DLD1 (cell line): ENCODE measurements at regions not wholly inside any gene's neighbourhood (a gene's known extent, or its start where the extent isn't known, plus 50 kb on each side); places are given as distances from the start of the nearest gene placed in this dataset.
"Not testable (repeated sequence)": the region's sequence is repeated elsewhere in the genome, so short reads cannot be mapped to it uniquely, and the experiment has no call there.

Source experiments
- in situ Hi-C: cut with HindIII; loops from 2 replicates; pipeline ENCODE4 v1.10.0; 2017; ENCODE audit warnings: low sequenced_read_pairs

DNA sequence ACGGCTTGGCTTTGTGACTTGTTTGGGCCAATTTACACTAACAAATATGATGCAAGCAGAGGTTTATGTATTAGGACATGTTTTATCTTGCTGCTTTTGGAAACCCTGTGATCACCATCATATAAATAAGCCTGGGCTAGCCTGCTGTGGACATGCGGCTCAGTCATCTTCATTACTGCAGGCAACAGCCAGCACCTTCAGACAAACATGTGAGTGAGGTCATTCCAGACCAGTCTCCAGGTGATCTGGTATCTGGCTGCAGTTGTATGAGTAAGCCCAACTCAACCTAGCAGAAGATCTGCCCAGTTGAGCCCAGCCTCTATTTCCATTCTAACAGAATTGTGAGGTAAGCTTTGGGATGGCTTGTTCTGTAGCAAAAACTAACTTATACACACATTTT lies 254.6 kb upstream of the ATP5MC3 start:
- in situ Hi-C loops: no loop called here

DNA sequence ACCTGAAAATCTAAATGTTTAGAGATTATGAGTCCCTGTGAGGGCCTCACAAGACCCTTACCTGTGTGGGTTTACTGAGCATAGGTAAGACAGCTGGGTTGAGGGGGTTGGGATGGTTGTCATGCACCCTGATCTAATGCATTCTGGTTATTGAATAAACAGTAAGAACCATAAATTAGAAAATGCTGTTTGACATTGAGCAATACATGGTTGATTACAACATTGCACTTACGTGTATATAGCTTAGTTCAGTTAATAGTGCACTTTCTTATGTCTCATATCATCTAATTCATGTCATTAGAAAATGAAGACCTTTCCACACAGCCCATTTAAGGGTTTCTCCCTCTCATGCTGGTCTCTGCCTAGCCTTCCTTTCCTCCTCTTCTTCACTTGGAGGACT lies 253.5 kb upstream of the ATP5MC3 start:
- in situ Hi-C loops: no loop called here

DNA sequence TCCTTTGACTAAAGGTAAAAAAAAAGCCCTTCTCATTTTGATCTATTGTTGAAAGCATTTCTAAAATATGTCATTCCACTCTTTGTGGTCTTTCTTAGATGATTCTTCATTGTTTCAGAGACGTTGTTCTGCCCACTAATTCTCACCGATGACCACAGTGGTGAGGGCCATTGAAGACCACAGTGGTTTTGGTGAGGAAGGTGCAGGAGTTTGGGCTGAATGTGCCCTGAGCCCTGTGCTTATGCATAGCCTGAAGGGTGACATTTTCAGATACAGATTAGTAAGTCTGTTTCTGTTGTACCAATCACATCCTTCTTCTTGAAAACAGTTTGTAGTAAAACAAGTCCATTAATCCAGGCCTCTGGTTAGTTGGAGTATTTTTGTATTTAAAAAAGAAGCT lies 251.3 kb upstream of the ATP5MC3 start:
- in situ Hi-C loops: no loop called here

DNA sequence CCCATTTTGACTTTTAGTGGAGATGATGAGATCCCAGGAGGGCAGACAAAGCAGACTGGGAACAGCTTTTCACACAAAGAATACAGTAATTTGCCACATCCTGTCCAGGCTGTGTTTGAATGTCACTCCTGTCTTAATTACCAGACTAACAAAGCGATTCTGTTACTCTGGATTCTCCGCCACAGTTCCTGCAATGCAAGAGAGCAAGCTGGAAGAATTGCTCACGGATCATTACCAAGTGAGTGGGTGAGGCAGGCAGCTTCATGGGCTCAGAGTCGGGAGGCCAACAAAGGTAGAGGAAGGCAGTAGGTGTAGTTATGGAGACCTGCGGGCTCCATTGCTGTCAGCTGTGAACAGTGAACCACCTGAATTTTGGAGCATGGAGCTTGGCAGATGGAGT lies 250.5 kb upstream of the ATP5MC3 start:
- in situ Hi-C loops: no loop called here

DNA sequence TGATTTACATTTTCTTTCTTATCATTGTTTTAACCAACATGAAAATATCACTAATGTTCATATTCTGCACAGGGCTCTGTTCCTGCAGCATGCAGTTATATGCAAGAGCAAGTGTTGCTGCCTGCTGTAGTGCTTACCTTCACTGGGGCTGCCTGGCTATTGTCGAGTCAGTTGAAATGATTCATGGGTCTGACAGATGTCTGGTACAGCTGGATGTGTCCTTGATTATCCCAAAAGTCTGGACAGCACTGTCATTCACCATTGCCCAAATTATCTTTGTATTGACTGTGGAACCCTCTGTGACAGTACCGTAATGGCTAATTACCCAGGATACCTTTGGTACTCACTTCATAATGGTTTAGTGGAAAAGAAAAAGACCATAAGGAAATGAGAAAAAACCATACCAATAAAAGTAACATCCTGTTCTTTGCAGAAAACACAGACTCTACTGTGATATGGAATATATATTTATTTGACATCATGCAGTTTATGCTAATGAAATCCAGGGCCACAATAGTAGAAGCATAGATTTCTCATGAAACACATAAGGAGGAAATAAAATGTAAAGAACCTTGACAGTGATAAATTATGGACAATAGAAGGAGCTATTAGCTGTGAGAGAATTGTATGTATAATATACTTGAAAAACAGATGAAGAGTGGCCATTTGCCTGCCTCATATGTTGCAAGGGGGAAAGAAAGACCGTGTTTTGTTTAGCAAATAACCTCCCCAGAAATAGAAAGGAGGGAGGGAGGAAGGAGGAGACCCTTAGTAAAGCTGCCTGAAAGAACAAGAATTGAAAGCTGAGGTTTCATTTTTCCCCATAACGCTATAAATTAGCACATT lies 249.8 kb upstream of the ATP5MC3 start:
- in situ Hi-C loops: no loop called here

DNA sequence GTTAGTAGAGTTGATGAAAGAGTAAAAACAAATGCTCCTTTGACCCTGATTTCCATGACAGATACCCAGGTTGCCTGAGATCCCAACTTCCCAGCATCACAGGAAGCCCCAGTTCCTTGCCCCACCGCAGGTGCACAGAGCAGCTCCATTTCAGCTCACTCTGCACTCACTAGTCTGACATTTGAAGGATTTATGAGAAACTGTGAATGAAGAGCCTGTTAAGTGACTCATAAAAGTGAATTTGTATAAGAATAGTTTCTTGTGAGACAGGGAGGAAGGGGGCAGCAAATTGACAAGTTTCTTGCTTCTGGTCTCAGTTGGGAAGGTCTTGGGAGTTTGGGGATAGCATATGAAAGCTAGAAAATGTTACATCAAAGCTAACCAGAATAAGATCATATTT lies 248.7 kb upstream of the ATP5MC3 start:
- in situ Hi-C loops: no loop called here

DNA sequence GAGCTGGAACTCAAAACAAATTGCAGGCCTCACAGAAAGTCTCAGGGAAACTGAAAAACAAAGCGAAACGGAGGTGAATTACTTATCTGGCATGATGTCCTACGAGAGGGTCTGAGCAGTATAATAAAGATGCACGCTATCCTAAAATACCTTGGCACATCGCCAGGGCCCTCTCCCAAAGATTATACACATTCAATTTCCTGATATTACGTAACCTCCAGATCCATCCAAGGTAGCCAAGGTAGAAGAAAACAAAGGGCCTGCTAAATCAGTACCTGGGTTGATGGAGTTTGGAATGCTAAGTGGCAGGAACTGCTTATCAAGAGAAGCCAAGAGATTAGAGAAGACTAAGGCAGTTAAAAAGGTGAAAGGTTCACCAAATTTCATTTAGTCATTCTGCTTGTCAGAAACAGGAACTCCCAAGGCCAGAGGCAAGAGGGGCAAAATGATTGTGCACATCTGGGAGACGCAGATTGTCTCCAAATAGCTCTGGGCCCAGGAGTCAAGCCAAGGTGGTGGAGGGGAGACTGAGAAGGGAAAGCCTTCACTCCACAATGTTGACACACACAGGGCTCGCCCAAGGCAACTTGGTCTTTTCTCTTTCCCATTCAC lies 236.8 kb upstream of the ATP5MC3 start:
- in situ Hi-C loops: no loop called here

DNA sequence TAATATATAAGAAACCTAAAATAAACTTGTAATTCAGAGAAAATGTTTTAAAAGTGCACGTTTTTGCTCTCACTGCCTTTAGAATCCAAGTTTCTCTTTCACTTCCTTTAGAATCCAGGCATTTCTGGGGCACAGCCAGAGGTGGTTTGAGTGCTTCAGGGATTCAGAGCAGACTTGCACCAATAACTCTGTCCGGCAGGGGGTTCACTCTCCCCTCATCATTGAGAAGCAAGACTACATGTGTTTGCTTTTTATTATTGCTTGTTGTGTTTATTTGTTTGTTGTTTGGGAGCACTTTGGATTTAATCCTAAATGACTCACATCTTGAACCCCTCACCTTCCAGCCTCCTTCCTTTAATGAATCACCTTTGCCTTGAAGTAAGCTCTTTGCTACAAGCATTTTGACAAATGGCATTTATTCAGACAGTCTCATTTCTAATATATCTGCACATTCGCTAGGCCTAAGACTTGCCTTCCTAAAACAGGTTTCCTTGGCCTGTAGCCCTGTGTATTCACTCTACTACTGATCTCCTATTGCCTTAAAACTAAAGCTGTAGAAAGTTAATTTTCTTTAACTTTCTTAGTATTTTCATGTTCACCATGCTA lies 233.5 kb upstream of the ATP5MC3 start:
- in situ Hi-C loops: no loop called here

GRCh38 chr2:175414191-175414881 lies 232.8 kb upstream of the ATP5MC3 start:
- in situ Hi-C loops: no loop called here

DNA sequence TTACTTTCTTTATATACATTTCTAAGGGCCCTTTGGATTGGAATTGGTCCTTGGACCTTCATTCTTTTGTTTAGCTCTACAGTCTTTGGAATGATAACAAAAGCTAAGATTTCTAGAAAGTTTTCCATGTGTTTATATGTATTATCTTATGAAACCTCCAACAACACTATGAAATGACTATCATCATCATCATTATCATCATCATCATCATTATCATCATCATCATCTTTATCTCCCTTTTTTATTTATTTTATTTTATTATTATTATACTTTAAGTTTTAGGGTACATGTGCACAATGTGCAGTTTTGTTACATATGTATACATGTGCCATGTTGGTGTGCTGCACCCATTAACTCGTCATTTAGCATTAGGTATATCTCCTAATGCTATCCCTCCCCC lies 229.4 kb upstream of the ATP5MC3 start:
- in situ Hi-C loops: not testable (repeated sequence)

- in situ Hi-C loops: no loop called here
Measured at GRCh38 chr2:175404839-175405238, 223.3 kb upstream of the ATP5MC3 start.

DNA sequence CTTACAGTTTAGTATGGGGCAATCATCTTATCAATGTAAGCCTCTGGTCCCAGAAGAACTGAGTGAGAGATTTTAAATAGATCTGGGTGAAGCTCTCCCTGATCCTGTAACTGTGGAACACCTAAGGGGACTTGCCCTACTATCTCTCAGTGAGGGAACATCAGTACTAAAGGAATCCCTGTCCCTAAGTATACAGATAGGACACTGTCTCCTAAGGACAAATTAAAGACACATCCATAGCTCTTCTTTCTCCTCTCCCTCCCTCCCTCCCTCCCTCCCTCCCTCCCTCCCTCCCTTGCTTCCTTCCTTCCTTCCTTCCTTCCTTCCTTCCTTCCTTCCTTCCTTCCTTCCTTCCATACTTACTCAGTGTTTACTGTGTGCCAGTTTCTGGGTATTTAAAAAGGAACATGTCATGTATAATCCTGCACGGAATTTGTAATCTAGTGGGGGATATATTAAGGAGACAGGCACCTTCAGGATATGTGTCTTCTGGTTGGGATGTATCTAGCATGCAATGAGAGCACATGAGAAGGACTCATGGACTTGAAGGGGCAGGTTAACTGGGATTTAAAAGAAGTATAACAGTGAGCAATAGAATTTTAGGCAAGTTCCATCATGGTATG lies 222.2 kb upstream of the ATP5MC3 start:
- in situ Hi-C loops: no loop called here

DNA sequence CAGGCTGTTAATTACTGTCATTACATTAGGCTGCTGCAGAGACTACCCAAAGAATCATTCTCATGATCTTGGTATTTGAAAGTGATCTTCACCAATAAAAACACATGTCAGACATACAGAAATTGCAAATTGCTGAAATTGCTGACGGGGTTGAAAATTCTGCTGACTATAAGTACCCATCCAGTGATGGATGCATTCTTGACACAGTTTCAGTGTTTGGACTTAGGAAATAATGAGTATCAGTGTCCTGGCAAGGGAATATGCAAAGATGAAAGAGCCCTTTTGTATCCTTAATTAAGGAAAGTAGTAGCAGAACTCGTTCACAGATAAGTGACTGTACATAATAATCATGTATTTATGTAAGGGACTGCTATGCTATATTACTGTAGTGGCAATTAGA lies 221.1 kb upstream of the ATP5MC3 start:
- in situ Hi-C loops: no loop called here

DNA sequence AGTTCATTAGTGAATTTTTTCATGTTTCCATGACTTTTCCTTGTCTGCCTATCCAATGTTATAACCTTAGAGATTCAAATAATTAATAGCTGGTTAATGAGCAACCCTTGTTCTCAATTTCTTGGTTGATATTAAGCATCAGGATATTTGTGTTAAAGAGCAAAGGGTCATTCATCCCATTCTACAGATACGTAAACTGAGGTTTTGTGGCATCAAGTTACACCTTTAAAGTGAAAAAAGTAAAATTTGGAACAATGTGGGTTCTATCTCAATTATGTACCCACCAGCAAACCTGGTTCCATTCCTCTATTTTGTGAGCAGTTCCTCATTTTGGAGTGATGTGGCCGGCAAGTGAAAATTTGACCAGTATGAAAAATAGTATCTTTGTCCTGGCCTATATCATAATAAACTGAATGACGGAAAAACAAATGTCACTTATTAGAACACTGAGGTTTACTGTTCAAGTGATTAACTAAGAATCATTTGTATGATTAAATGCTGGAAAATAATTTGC lies 220.5 kb upstream of the ATP5MC3 start:
- in situ Hi-C loops: no loop called here

DNA sequence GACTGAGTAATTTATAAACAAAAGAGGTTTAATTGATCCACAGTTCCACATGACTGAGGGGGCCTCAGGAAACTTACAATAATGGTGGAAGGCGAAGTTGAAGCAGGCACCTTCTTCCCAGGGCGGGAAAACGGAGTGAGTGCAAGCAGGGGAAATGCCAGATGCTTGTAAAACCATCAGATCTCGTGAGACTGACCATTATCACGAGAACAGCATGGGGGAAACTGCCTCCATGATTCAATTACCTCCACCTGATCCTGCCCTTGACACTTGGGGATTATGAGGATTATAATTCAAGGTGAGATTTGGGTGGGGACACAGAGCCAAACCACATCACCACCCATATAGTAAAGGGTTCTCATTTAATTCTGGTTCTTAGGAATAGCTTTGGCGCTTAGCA lies 219.5 kb upstream of the ATP5MC3 start:
- in situ Hi-C loops: no loop called here

GRCh38 chr2:175399326-175399725 lies 217.8 kb upstream of the ATP5MC3 start:
- in situ Hi-C loops: no loop called here

- in situ Hi-C loops: no loop called here
Measured at GRCh38 chr2:175398848-175399247, 217.3 kb upstream of the ATP5MC3 start.

- in situ Hi-C loops: no loop called here
Measured at GRCh38 chr2:175396696-175397095, 215.2 kb upstream of the ATP5MC3 start.

DNA sequence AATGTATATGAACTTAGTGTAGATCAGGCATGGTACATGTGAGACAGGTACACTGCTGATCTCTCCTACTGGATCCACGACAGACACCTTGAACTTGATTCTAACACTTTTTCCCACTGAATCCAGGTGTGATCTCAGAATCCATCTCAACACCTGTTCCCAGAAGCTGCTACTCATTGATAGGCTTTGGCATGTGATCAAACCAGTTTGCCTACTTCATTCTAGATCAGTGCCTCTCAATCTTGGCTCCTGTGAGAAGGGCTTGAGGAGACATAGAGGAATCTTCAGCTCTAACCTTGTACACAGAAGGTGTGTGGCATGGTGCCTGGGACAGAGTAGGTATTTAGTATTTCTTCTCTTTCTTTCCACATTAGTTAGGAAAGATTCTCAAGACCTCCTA lies 212.3 kb upstream of the ATP5MC3 start:
- in situ Hi-C loops: no loop called here

GRCh38 chr2:175383286-175383685 lies 201.8 kb upstream of the ATP5MC3 start:
- in situ Hi-C loops: no loop called here

GRCh38 chr2:175373729-175374128 lies 192.2 kb upstream of the ATP5MC3 start:
- in situ Hi-C loops: loop anchor here (10.0 kb wide), 1 partner anchor 721 kb away; the partner anchor contains the start of genes HOXD12 and HOXD13
